Superior temporal gyrus (tissue), 1 donor: ENCODE measurements at regions not wholly inside any gene's neighbourhood (a gene's known extent, or its start where the extent isn't known, plus 50 kb on each side); places are given as distances from the start of the nearest gene placed in this dataset.
"Not testable (repeated sequence)": the region's sequence is repeated elsewhere in the genome, so short reads cannot be mapped to it uniquely, and the experiment has no call there.

Source experiments
- DNase-seq: peaks from one replicate; pipeline ENCODE4 v3.0.0-alpha.2; 2016; ENCODE audit errors: extremely low spot score

DNA sequence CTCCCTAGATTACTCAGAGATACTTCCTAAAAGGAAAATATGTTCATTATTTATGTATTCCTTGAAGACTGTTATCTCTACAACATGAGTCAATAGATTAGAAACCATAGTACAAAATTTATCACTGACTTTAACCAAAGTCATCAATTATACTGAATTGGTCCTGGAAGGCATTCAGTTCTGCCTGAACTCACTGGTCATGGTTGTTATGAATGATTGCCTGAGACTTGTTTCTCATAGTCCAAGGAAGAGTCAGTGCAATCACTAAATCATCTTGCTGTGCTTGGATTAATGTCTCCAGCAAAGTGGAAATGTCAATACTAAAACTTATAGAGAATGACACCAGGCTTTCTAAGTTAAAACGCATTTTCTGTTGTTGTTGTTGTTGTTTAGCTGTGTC is 878.6 kb upstream of the MANEA start:
- no peak for DNase-seq

DNA sequence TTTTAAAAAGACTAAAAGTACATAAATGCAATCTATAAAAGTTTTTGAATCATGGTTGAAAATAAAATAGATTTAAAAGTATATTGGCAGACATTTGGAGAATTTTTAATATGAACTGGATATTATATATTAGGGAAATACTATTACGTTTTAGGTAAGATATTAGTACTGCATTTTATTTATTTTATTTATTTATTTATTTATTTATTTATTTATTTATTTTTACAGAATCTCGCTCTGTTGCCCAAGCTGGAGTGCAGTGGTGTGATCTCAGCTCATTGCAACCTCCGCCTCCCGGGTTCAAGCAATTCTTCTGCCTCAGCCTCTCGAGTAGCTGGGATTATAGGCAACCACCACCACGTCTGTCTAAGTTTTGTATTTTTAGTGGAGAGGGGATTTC is 890.1 kb upstream of the MANEA start:
- DNase-seq, result not testable (repeated sequence)

DNA sequence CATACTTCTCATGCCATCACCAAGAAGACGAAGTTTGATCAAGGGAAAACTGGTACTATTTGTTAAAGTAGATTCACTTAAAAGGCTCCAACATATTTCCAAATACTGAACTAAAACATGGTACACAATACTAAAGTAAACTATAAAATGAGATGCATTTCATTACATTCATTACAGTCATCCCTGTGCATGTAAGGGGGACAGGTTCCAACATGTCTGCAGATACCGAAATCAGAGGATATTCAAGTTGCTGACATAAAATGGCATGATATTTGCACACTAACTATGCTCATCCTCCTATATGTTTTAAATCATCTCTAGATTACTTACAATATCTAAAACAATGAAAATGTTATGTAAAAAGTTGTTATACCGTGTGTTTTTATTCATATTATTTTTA is 893.9 kb upstream of the MANEA start:
- no peak for DNase-seq

DNA sequence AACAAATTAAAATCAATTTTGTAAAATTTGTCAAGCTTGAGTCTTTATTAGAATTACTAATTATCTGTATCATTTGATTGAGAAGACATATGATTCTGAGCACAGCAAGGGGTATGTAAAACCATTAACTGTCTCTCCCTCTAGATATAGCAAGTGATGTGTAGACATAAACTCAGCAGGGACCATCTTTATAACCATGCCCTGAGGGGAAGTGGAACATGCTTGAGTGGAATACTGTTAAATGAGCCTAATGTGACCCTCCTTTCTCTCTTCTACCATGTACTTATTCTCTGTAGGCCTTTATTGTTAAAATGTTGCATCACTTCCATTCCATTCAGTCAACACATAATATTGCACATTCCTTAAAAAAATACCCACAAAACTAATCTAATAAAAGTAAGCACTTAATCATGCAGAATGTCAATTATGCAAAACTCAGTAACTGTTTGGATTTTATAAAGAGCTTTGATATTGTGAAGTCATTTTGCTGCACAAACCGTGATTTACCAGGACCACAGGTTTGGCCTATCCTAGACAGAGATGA is 896.6 kb upstream of the MANEA start:
- DNase-seq, result no peak

DNA sequence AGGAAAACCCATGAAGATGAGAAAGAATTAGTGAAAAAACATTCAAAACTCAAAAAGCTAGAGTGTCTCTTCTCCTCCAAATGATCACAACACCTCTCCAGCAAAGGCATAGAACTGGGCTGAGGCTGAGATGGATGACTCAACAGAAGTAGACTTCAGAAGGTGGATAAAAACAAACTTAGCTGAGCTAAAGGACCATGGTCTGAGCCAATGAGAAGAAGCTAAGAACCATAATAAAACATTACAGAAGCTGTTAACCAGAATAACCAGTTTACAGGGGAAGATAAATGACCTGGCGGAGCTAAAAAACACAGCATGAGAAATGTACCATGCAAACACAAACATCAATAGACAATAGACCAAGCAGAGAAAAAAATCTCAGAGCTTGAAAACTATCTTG is 904.1 kb upstream of the MANEA start:
- DNase-seq, result no peak

DNA sequence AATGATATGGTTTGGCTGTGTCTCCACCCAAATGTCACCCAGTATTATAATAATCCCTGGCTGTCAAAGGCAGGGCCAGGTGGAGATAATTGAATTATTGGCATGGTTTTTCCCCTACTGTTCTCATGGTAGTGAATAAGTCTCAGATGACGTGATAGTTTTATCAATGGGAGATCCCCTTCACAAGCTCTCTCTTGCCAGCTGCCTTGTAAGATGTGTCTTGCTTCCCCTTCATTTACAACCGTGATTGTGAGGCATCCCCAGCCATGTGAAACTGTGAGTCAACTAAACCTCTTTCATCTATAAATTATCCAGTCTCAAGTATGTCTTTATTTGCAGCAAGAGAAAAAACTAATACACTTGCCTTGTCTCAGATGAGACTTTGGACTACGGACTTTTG is 907.3 kb upstream of the MANEA start:
- no peak for DNase-seq

DNA sequence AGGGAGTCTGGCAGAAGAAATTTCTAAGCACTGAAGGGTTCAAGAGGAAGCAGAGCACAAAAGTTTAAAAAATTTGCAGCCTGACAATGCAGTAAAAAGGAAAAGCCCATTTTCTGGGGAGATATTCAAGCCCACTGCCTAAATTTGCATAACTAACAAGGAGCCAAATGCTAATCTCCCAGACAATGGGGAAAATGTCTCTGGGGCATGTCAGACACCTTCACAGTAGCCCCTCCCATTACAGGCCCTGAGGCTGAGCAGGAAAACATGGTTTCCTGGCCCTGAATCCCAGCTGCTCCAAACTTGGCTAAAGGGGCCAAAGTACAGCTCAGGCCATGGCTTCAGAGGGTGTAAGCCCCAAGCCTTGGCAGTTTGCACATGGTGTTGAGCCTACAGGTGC is 908.5 kb upstream of the MANEA start:
- DNase-seq, result no peak

DNA sequence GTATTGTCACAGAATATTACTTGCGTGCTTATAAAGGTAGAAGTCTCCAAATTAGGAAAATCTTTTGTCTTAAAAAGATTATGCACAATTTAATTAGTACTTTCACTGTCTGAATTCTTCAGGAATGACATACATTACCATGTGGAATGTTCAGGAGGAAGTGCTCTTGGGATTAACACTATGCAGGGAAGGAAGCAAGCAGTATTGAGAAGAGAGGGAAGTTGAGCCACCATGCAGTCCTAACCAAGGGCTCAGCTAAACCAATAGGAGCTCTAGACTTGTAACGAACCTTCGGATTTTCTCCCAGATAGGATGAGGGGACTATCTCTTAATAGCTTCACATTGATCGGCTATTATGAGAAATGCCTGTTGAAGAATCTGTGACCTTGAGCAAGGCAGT is 918.4 kb upstream of the MANEA start:
- DNase-seq, result no peak

DNA sequence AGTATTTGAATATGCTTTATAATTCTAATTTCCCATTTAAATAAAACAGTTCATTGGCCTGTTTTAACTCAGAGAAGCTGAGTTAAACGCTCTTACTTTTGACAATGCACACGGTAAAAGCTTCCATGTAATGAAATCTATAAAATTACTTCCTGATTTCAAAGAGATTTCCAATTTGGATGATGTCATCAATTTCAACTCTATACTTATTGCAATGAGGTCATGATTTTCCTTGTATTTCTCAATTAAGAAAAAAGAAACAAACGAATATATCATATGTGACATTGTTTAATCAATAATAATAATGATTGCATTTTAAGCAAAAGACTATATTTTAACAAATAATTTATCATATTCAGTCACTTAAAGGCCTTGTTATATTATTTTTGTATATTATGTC is 926.1 kb upstream of the MANEA start:
- no peak for DNase-seq

DNA sequence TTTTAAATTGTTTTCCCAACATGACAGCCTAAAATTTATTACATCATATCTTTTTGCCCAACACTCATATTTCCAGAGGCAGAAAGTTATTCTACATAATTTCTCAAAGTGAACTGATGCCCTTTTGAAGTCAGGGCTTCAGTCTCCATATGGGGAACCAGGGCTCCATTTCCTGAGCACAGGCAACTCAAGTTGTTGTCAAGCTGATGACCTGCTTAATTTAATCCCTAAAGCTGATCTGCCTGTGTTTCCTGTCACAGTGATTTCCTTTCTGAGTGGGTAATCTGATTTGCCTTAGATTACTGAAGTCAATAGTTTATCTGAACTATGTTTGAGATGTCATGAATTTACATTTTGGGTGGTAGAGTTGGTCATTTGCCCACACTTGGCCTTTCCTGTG is 932.1 kb upstream of the MANEA start:
- DNase-seq, result no peak

DNA sequence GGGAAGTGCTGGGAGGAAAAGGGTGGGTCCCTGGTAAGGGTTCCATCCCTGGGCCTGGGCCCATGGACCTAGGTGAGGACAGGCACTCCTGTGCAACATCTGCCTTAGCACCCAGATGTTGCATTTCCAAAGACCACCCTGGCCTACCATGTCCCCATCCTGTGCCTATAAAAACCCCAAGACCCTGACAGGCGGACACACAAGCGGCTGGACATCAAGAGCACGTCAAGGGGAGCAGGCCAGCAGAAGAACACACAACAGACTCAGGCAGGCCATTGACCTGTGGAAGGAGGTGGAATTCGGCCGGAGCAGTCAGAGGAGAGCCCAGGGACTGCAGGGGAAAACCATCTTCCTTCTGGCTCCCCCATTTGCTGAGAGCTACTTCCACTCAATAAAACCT is 937.8 kb upstream of the MANEA start:
- DNase-seq, result no peak

DNA sequence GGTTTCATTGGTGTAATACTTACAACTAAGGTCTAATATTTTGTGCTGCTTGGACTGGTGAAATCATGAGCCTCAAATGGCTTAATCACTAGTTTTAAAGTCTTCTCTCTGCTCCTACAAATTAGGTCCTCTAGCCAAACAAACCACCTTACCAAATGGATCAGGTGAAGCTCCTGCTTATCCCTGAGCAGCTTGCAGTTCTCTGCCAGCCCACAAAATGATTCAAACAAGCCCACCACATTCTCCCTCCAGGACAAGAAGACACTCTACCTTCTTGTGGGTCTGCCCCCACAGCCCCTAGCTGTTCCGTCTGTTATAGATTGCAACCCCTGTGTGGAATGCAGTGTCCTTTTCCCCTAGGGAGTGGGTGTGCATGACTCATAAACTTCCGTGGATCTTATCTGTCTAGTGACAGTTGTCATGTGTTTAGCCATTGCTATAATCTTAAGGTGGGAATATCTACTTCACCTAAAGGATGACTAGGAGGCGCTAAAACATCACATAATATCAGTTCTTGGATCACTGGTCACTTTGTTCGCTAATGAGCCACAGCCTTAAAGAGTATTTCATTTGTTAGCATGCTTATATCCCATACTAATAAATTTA is 940.5 kb upstream of the MANEA start:
- no peak for DNase-seq

DNA sequence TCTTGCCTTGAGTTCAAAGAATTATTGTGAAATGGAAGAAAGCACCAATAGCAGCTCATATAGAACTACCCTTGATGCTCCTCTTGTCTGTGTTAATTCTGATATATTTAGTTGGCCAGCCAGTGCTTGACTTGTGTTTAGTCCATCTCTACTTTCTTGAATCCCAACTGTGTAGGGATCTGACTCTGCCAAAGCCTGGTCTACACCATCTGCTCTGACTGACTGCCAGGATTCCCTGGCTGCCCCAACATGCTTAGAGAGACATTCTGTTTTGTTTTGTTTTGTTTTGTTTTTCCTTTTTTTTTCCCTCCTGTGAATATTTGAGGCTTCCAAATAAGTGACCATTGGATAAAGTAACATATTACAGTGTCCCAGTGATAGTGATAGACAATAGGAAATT is 953.7 kb upstream of the MANEA start:
- DNase-seq, result no peak

DNA sequence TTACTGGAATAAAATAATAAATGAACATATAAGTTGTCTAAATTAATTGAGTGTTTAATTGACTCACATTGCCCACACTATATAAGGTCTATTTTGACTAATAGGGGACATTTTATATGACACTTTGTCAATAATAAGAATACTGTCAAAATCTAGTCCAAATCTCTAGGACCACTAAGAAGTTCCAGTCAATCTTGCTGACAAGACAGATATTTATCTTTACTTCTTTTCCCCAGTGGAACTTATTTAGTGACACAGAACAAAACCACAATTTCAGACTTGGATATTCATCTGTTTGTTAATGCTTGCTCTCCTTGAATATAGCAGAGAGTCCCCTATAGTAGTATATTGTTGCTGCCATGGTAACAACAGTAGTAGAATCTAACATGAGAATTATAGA is 954.6 kb upstream of the MANEA start:
- DNase-seq, result no peak

DNA sequence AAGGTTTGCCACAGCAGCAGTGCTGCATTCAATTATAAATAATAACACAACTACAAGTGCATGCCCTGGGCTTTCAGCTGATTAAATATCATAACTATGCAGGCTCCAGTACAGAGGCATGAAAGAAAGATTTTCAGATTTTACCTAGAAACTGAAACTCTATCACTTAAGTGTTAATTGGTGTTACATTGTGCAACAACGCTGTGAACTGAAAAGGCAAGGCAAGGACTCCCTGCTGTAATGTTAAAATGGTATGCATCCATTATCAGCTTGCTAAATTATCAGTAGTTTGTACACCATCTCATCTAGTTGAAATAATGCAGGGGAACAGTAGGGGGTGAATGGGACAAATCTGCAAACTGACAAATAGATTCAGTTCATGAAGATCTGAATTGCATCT is 976.7 kb upstream of the MANEA start:
- DNase-seq, result no peak

DNA sequence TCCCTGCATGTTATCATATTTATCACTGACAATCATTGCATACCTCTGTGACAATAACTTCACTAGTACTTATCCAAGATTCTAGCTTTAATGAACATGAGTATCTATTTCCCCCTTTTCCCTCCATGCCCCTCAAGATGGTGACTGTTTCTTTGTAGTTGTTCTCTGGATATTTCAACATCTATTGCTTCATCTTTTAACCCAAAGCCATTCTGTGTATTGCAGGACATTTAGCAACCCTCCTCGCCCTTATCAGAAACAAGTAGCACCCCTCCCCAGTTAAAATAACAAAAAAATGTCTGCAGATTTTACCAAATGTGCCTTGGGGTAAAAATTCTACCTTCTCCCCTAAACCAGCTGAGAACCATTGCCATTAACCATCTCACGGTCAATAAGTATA is 979.8 kb upstream of the MANEA start:
- DNase-seq, result no peak

DNA sequence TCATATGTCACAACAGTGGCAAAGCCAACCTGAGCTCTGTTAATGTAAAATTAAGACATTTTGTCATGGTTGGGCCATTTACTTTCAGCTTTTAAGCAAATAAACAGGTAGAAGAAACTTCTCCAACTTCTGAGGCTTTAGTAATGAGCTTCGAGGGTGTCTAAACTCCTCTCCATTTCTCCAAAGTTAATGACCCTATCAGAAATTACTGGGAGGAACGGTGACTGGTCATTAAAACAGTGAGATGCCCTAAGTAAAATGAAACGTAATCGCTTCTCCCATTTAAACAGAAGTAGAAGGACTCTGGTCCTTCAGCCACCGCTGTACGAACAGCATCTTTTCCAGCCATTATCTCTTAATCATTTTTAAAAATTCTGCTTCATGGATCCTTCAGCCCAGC is 986.9 kb upstream of the MANEA start:
- no peak for DNase-seq

DNA sequence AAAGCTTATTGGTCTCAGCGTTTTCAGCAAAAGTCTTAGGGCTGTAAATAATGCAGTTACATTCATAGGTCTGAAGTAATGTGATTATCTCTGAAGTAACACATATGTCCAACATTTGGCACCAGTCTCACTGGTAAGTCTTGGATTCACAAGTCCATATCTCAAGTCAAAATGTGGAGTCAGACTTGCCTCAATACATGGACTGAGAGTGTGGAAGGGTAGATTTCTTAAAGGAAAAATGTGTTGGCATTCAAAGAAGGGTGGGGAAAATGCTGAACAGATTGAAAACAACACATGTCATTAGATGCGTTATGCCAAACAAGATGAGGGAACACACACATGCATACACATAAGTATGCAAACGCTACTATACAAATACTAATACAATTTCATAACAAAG is 989.0 kb upstream of the MANEA start:
- DNase-seq, result no peak

DNA sequence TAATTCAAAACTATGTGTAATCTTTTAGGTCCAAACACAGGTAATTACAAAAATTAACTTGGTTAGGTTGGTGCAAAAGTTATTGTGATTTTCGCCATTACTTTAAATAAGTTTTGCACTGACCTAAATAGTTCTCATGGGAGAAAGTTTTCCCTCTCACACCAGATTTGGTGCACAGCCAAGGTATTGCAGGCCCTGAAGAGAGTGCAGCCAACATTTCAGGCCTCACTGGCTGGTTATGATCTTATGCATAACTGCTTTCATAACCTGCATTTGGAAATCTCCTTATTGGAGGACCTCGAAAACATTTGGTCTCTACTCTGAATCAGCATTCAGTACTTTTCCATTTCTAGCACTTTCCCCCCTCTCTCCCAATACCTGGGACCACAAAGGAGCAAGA is 993.1 kb upstream of the MANEA start:
- no peak for DNase-seq

DNA sequence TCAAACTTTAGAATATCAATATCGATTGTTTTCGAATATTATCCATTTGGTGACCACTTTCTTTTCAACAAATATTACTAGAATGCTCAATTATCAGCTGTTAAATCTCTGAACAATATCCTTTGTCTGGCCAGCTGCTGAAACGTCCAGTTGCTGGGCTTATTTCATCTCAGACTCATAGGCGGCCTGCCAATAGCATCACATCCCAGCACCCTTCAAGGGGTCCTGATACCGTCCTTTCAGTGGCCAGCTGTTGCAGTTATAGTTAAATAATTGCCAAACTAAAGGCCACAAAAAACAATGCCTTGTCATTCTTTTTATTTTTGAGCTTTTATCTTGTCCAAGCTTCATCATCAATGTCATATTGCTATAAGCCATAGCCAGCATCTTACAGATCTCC is 1006.8 kb upstream of the MANEA start:
- peak; percentile 74 for DNase-seq

DNA sequence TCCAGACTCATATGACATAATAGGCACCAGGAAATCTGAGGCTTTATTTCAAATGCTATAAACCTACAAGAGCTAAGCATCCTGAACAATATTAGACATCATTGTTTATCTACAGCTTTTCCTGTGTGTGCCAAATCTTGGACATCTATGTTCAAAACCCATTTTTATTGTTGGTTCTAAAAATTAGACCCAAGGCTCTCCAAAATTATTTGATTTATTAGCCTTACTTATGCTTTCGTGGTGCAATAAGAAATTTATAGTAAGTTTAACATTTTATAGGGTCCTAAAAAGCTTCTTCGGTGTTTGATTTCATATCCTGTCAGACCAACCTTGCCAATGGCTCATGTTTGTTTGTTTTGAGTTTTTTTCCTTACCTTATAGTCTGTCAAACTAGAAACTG is 1014.5 kb upstream of the MANEA start:
- no peak for DNase-seq

DNA sequence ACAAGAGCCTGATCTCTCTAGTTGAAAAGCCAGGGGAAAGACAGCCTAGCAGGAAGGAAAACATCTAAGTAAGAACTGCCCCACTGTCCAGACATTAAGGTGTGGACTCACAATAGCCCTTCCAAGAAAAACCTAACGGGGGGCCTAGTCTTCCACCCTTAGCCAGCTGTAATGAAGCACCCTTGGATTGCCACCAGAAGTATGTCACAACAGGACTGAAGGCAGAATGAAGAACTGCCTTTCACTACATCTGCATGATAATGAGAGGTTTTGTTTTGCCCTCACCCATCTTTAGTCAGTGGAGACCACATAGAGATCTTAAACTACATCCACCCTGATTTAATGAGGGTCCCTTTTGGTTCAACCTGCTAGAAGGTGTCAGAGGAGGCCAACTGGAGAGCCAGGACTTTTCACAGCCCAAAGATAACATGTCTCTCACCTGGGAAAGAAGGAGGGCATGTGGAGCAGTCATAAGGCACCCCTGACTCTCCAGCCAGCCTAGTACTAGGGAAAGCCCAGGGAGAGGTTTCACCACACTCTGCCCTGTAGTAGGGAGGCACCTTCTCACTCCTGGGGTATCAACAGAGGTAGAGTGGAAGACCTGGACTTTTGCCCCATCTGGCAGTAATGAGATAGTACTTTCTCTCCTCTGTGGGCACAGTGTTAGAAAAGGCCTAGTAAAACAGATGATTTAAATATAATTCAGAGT is 1017.4 kb upstream of the MANEA start:
- DNase-seq, result no peak

DNA sequence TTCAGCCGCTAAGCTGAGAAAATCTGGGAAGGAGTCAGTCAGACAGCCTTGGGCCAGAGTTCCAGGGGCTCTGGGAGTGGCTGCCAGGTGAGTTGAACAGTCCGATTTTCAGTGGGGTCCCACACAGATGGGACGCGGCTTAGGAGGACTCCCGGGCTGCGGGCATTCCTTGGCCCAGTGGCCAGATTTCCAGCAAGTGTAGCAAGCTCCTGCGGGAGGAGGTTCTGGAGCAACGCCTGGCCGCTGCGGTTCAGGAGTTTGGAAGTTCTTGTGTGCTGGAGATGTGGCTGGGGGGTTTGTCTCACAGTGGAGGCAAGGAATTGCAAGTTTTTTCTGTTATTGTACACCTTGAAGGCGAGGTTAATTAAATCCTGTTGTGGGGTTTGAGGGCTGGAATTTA is 1020.1 kb upstream of the MANEA start:
- DNase-seq, result not testable (repeated sequence)

DNA sequence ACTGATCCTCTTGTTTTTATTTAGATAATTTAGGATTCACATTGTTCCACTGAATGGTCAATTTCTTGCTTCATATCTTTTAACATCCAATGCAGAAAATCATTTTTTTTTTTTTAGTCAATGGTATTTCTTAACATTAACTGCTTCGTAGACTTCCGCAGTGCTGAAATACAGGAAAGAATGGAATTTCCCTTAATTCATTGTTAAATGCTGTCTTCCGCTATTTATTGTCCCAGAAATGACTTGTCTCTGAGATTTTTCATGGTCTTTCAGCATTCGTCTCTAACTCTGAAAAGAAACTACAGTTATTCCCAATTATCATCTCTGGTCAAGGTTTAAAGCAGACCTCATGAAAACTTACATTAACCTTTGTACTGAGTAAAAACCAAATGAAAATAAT is 1029.1 kb upstream of the MANEA start:
- no peak for DNase-seq
